ENCODE measurements at regions not wholly inside any gene's neighbourhood (a gene's known extent, or its start where the extent isn't known, plus 50 kb on each side); places are given as distances from the start of the nearest gene placed in this dataset.

- H3K9ac ChIP-seq (ENCODE audit: low read length): no peak overlapping the region
- H3K4me1 ChIP-seq (ENCODE audit: insufficient read depth, low read length): peaks cover 39% of the 10 kb centered on the region
- no peaks in the 10 kb centered on the region for H3K9me3 ChIP-seq (ENCODE audit: low read length)
- no peak overlapping the region for H3K4me3 ChIP-seq (ENCODE audit: low read depth in 1 of 2, low read length in 2 of 2)
- H3K36me3 ChIP-seq (ENCODE audit: insufficient read depth, low read length): peaks cover 47% of the 10 kb centered on the region
- H3K27ac ChIP-seq (ENCODE audit: low read depth, low read length): peak overlapping the region; percentile 19
- no peaks in the 10 kb centered on the region for H3K27me3 ChIP-seq (ENCODE audit: control insufficient read depth in 1 of 2, insufficient read depth in 2 of 2, low read length in 2 of 2)
These were observed 88.3 kb downstream of the NCOR2 start for GRCh38 chr12:124478985-124479645.

- Histone ChIP-seq H3K36me3 (ENCODE audit: insufficient read depth, low read length) (peaks cover 53% of the 10 kb centered on the region), H3K27me3 (ENCODE audit: control insufficient read depth in 1 of 2, insufficient read depth in 2 of 2, low read length in 2 of 2) (no peaks in the 10 kb centered on the region), H3K9me3 (ENCODE audit: low read length) (no peaks in the 10 kb centered on the region), H3K4me1 (ENCODE audit: insufficient read depth, low read length) (peaks cover 43% of the 10 kb centered on the region), H3K4me3 (ENCODE audit: low read depth in 1 of 2, low read length in 2 of 2) (no peak overlapping the region), H3K9ac (ENCODE audit: low read length) (no peak overlapping the region), H3K27ac (ENCODE audit: low read depth, low read length) (no peak overlapping the region)
These were observed 89.0 kb downstream of the NCOR2 start for GRCh38 chr12:124478416-124478815.

- Histone ChIP-seq H3K9me3 (ENCODE audit: low read length) (no peaks in the 10 kb centered on the region), H3K9ac (ENCODE audit: low read length) (no peak overlapping the region), H3K27me3 (ENCODE audit: control insufficient read depth in 1 of 2, insufficient read depth in 2 of 2, low read length in 2 of 2) (no peaks in the 10 kb centered on the region), H3K4me3 (ENCODE audit: low read depth in 1 of 2, low read length in 2 of 2) (no peak overlapping the region), H3K27ac (ENCODE audit: low read depth, low read length) (no peak overlapping the region), H3K36me3 (ENCODE audit: insufficient read depth, low read length) (peaks cover 52% of the 10 kb centered on the region), H3K4me1 (ENCODE audit: insufficient read depth, low read length) (peaks cover 43% of the 10 kb centered on the region)
These were observed 90.1 kb downstream of the NCOR2 start for GRCh38 chr12:124477107-124477915.

- no peak overlapping the region for H3K9ac ChIP-seq (ENCODE audit: low read length)
- peaks cover 57% of the 10 kb centered on the region for H3K36me3 ChIP-seq (ENCODE audit: insufficient read depth, low read length)
- H3K9me3 ChIP-seq (ENCODE audit: low read length): no peaks in the 10 kb centered on the region
- H3K27ac ChIP-seq (ENCODE audit: low read depth, low read length): no peak overlapping the region
- H3K27me3 ChIP-seq (ENCODE audit: control insufficient read depth in 1 of 2, insufficient read depth in 2 of 2, low read length in 2 of 2): no peaks in the 10 kb centered on the region
- peaks cover 39% of the 10 kb centered on the region for H3K4me1 ChIP-seq (ENCODE audit: insufficient read depth, low read length)
- no peak overlapping the region for H3K4me3 ChIP-seq (ENCODE audit: low read depth in 1 of 2, low read length in 2 of 2)
These were observed 91.4 kb downstream of the NCOR2 start for GRCh38 chr12:124476011-124476400.

GRCh38 chr12:124475295-124476010, 92.0 kb downstream of the NCOR2 start:
- peaks cover 62% of the 10 kb centered on the region for H3K36me3 ChIP-seq (ENCODE audit: insufficient read depth, low read length)
- no peaks in the 10 kb centered on the region for H3K27me3 ChIP-seq (ENCODE audit: control insufficient read depth in 1 of 2, insufficient read depth in 2 of 2, low read length in 2 of 2)
- peak overlapping the region; percentile 1 for H3K27ac ChIP-seq (ENCODE audit: low read depth, low read length)
- peaks cover 35% of the 10 kb centered on the region for H3K4me1 ChIP-seq (ENCODE audit: insufficient read depth, low read length)
- H3K9ac ChIP-seq (ENCODE audit: low read length): no peak overlapping the region
- H3K9me3 ChIP-seq (ENCODE audit: low read length): no peaks in the 10 kb centered on the region
- H3K4me3 ChIP-seq (ENCODE audit: low read depth in 1 of 2, low read length in 2 of 2): no peak overlapping the region

- no peaks in the 10 kb centered on the region for H3K9me3 ChIP-seq (ENCODE audit: low read length)
- H3K36me3 ChIP-seq (ENCODE audit: insufficient read depth, low read length): peaks cover 68% of the 10 kb centered on the region
- peak overlapping the region; percentile 9 for H3K27ac ChIP-seq (ENCODE audit: low read depth, low read length)
- no peak overlapping the region for H3K9ac ChIP-seq (ENCODE audit: low read length)
- no peaks in the 10 kb centered on the region for H3K27me3 ChIP-seq (ENCODE audit: control insufficient read depth in 1 of 2, insufficient read depth in 2 of 2, low read length in 2 of 2)
- no peak overlapping the region for H3K4me3 ChIP-seq (ENCODE audit: low read depth in 1 of 2, low read length in 2 of 2)
- H3K4me1 ChIP-seq (ENCODE audit: insufficient read depth, low read length): peaks cover 28% of the 10 kb centered on the region
These were observed 92.7 kb downstream of the NCOR2 start for GRCh38 chr12:124474709-124475108.

- no peaks in the 10 kb centered on the region for H3K9me3 ChIP-seq (ENCODE audit: low read length)
- H3K4me1 ChIP-seq (ENCODE audit: insufficient read depth, low read length): peaks cover 20% of the 10 kb centered on the region
- H3K9ac ChIP-seq (ENCODE audit: low read length): no peak overlapping the region
- H3K27ac ChIP-seq (ENCODE audit: low read depth, low read length): no peak overlapping the region
- H3K4me3 ChIP-seq (ENCODE audit: low read depth in 1 of 2, low read length in 2 of 2): no peak overlapping the region
- no peaks in the 10 kb centered on the region for H3K27me3 ChIP-seq (ENCODE audit: control insufficient read depth in 1 of 2, insufficient read depth in 2 of 2, low read length in 2 of 2)
- H3K36me3 ChIP-seq (ENCODE audit: insufficient read depth, low read length): peaks cover 69% of the 10 kb centered on the region
These were observed 94.6 kb downstream of the NCOR2 start for GRCh38 chr12:124472690-124473279.

GRCh38 chr12:124471828-124472227, 95.6 kb downstream of the NCOR2 start:
- no peaks in the 10 kb centered on the region for H3K9me3 ChIP-seq (ENCODE audit: low read length)
- H3K4me3 ChIP-seq (ENCODE audit: low read depth in 1 of 2, low read length in 2 of 2): no peak overlapping the region
- H3K9ac ChIP-seq (ENCODE audit: low read length): no peak overlapping the region
- no peaks in the 10 kb centered on the region for H3K27me3 ChIP-seq (ENCODE audit: control insufficient read depth in 1 of 2, insufficient read depth in 2 of 2, low read length in 2 of 2)
- no peak overlapping the region for H3K27ac ChIP-seq (ENCODE audit: low read depth, low read length)
- peaks cover 20% of the 10 kb centered on the region for H3K4me1 ChIP-seq (ENCODE audit: insufficient read depth, low read length)
- H3K36me3 ChIP-seq (ENCODE audit: insufficient read depth, low read length): peaks cover 65% of the 10 kb centered on the region

- Histone ChIP-seq H3K36me3 (ENCODE audit: insufficient read depth, low read length) (peaks cover 59% of the 10 kb centered on the region), H3K4me1 (ENCODE audit: insufficient read depth, low read length) (peaks cover 20% of the 10 kb centered on the region), H3K27me3 (ENCODE audit: control insufficient read depth in 1 of 2, insufficient read depth in 2 of 2, low read length in 2 of 2) (no peaks in the 10 kb centered on the region), H3K9me3 (ENCODE audit: low read length) (no peaks in the 10 kb centered on the region), H3K4me3 (ENCODE audit: low read depth in 1 of 2, low read length in 2 of 2) (no peak overlapping the region), H3K9ac (ENCODE audit: low read length) (no peak overlapping the region), H3K27ac (ENCODE audit: low read depth, low read length) (no peak overlapping the region)
These were observed 96.6 kb downstream of the NCOR2 start for GRCh38 chr12:124470806-124471205.

- H3K9me3 ChIP-seq (ENCODE audit: low read length): peaks cover 2% of the 10 kb centered on the region
- no peaks in the 10 kb centered on the region for H3K27me3 ChIP-seq (ENCODE audit: control insufficient read depth in 1 of 2, insufficient read depth in 2 of 2, low read length in 2 of 2)
- no peak overlapping the region for H3K27ac ChIP-seq (ENCODE audit: low read depth, low read length)
- peaks cover 59% of the 10 kb centered on the region for H3K36me3 ChIP-seq (ENCODE audit: insufficient read depth, low read length)
- H3K9ac ChIP-seq (ENCODE audit: low read length): no peak overlapping the region
- H3K4me3 ChIP-seq (ENCODE audit: low read depth in 1 of 2, low read length in 2 of 2): no peak overlapping the region
- peaks cover 14% of the 10 kb centered on the region for H3K4me1 ChIP-seq (ENCODE audit: insufficient read depth, low read length)
These were observed 97.3 kb downstream of the NCOR2 start for GRCh38 chr12:124470139-124470538.

- no peak overlapping the region for H3K27ac ChIP-seq (ENCODE audit: low read depth, low read length)
- H3K9ac ChIP-seq (ENCODE audit: low read length): no peak overlapping the region
These were observed 98.1 kb downstream of the NCOR2 start for GRCh38 chr12:124469193-124469888.

More at GRCh38 chr12:124469193-124469888, 98.1 kb downstream of the NCOR2 start:
- Histone ChIP-seq H3K9me3 (ENCODE audit: low read length) (peaks cover 5% of the 10 kb centered on the region), H3K4me3 (ENCODE audit: low read depth in 1 of 2, low read length in 2 of 2) (no peak overlapping the region), H3K36me3 (ENCODE audit: insufficient read depth, low read length) (peaks cover 64% of the 10 kb centered on the region), H3K4me1 (ENCODE audit: insufficient read depth, low read length) (peaks cover 9% of the 10 kb centered on the region), H3K27me3 (ENCODE audit: control insufficient read depth in 1 of 2, insufficient read depth in 2 of 2, low read length in 2 of 2) (no peaks in the 10 kb centered on the region)

Data from muscle layer of colon (tissue), 2 donors.